Left cardiac atrium (tissue), 4 donors: ENCODE measurements at regions not wholly inside any gene's neighbourhood (a gene's known extent, or its start where the extent isn't known, plus 50 kb on each side); places are given as distances from the start of the nearest gene placed in this dataset.

Experiments used
- ATAC-seq, 2 donors: fragments of 200-7000 bp; cut with Tn5 transposase; one replicate each; pipeline ENCODE4 v1.9.1; 2020; ENCODE audit warnings: mild to moderate bottlenecking in 2 of 2, moderate library complexity in 2 of 2
- DNase-seq: peaks from one replicate; pipeline ENCODE4 v3.0.0-alpha.2; 2020
- intact Hi-C, 2 donors: fragments of 100-400 bp; cut with DNase I; formaldehyde crosslinking; loops; one replicate each; pipeline versions ENCODE4 v1.14.1 to v1.15.1; 2022 to 2023
- donor health status: DM: no; HTN: yes; CAD: no.
- donor health status: DM: no; HTN: yes; CAD: no; lungs with severe emphysema.
- donor health status: DM: yes; HTN: yes; CAD: no.
- donor health status: Dilated cardiomyopathy.

DNA sequence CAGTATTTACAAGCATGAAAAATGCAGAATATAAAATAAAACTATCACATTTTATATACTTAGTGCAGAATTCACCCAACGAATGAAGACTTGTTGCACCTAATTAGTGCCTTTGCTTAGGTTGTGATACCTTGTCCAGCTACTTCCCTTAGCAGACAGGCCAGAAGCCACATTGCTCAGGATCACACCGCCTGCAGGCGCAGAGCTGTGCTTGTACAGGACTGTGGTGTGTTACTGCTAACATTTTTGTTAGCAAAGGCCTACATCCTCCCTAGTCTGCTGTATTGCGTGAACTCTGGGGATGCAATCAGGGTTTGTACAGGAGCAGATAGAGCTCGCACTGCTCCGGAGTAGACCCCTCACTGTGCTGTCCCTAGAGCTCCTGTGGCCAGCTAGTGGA, 336.9 kb downstream of the CBLN2 start:
- ATAC-seq (no peak), DNase-seq (no peak)
- intact Hi-C loops = no loop called here

DNA sequence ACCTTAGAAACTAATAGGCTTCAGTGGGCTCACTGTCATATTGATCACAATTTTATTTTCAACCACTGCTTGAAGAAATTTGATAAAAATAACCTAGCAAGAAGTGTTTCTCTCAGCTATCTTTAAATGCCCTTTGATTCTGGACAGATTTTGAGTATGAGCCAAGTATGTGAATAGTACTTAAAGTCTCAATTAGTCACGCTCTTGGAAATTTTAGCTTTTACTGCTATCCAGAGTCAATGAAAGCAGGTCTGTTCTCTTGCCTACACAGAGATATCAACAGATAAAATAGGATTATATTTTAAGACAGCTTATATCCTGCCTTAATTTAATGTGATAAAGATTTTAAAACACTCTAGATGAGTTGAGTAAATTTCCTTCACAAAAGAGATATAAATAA, 337.3 kb downstream of the CBLN2 start:
- intact Hi-C loops = no loop called here
- no peak for DNase-seq
- ATAC-seq = no peak

DNA sequence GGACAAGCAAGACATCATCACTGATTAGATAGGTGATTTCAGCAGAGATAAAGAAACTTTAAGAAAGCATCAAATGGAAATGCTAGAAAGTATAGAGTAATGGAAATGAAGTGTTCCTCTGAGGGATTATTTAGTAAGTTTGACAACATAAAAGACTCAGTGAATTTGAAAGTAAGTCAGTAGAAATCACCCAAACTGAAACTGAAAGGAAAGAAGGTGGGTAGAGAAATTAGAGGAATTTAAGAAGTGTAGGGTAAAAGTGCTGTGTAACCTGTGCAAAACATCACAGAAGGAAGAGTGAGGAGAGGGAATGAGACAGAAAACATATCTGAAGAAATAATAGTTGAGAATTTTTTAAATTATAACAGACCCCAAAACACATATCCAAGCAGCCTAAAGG, 343.1 kb downstream of the CBLN2 start:
- DNase-seq (no peak), ATAC-seq (no peak)
- intact Hi-C loops = no loop called here

DNA sequence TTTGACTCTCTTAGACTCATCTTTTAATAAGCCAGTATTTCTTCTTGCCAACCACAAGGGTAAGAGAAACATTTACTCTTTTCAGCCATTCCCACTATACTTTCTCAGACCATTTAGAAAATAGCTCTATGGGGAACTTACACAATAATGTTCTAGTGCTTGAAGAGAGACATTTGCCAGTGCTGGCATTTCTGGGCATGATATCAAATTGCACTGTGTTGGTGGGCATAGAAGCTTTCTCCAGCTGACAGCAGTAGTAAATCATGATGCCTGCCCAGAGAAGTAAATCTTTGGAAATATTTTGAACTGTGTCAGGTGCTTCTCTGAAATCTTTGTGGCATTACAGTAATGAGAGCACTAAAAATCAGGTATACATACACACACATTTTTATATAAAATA, 346.6 kb downstream of the CBLN2 start:
- intact Hi-C loops = no loop called here
- no peak for DNase-seq
- no peak for ATAC-seq

DNA sequence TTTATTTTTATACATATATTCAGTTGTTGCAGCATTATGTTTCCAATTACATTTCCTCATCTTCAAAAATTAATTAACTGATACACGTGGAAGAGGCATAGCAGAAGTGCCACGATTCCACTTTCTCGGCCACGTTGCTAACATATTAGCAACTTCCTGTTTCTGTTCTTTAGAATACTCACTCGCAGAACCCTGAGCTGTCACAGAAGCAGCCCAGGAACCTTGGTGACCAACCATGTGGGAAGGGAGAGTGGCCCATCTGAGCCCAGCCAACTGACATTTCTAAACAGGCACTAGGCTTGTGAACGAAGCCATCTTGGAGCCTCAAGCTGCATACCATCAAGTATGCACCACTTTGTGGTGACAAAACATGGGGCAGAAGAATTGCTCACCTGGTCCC, 350.1 kb downstream of the CBLN2 start:
- intact Hi-C loops = no loop called here
- no peak for DNase-seq
- ATAC-seq = no peak

DNA sequence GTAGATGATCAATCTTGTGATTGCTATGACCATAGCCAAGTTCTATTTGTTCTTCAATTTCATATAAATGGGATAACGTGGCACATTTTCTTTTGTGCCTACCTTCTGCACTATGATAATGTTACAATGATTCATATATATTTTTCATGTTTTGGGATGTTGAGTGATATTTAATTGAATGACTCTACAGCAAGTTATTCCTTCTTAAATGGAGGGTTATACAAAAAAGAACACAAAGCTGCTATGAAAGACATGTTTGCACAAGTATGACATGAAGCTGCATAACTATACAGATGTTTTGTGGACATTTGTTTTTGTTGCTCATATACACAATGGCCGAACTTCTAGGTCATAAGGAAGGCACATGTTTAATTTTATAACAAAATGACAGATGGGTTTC, 356.2 kb downstream of the CBLN2 start:
- intact Hi-C loops = no loop called here
- no peak for DNase-seq
- no peak for ATAC-seq

DNA sequence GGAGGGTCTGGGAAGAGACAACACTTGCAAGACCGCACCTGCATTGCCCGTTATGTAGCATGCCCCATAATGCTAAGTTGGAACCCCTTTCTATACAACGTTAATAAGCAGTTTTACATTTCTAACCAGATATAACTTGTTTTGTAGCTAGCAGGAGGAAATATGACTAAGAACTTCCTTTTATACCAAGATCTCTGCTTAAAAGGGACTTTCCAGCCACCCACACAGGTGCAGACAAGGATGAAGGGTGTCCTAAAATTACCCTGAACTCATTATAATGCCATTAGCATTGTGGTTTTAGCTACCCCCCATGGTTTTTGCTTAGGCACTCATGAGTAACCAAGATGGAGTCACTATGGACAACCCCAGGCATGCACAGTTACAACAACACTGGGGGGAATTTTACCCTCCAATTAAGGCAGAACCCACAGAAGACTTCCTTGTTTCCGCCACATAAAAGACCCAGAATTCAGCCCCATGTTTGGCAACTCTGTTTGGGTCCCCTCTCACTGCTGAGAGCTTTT, 362.8 kb downstream of the CBLN2 start:
- ATAC-seq (no peak), DNase-seq (no peak)
- intact Hi-C loops = no loop called here

DNA sequence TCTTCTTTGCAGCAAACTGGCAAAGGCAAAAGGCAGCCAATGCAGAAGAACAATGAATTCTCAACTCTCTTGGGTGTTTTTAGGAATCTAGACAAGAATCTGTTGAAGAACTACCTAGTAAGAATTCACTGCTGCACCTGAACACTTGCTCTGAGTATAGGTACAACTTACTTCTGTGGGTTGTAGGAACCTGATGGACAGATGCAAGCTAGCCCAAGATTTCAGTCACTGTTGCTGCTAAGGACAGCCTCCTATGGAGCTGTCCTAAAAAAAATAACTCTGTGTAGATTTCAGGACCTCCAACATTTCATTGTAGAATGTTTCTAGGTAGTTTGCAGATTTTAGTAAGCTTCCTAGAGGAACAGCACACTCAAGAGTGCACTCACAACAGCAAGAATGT, 363.5 kb downstream of the CBLN2 start:
- intact Hi-C loops = no loop called here
- DNase-seq = no peak
- ATAC-seq = no peak

DNA sequence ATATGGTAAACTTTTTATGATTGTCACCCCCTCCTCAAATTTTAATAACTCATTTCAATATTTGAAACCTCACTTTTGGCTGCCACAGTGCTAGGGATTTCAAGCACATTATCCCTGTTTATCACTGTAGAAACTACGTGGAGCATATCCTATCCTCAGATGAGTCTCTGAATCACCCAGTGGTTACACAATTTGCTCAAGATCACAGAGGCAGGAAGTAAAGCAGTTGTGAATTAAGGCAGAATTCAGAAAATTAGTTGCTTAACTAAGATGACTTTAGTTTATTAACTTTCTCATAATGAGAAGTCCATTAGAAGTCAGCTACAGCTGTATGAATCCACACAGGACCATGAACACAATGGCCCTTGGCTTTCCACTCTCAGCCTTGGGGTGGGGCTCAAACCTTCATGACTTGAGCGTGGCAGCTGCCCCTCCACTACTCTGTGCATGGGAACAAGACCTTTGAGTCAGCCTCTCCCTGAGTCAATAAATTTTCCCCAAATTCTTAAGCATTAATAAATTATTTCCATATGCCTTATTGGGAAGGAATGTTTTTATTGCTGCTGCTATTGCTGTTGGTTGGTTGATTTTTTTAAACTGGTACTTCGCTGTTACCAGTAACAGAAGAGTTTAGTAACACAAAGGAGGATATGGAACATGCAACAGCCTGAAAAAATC, 369.0 kb downstream of the CBLN2 start:
- DNase-seq = no peak
- ATAC-seq = no peak
- intact Hi-C loops = no loop called here

DNA sequence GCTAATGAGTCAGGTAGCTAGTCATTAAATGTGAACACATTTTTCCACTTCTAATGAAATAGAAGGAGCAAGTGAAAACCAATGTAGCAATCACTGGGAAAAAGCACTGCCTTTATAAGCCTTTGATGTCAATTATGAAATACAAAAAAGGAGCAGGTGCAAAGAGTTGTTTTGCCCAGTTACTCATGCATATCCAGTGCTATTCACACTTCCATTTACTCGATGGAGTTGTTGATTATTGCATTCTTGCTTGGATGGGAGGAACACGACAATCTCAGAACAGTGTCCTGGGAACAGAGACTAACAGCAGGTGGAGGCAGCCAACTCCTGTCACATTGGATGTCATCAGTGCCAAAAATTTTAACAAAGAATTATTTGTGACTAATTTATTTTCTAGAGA, 372.5 kb downstream of the CBLN2 start:
- ATAC-seq = no peak
- DNase-seq = no peak
- intact Hi-C loops = no loop called here

DNA sequence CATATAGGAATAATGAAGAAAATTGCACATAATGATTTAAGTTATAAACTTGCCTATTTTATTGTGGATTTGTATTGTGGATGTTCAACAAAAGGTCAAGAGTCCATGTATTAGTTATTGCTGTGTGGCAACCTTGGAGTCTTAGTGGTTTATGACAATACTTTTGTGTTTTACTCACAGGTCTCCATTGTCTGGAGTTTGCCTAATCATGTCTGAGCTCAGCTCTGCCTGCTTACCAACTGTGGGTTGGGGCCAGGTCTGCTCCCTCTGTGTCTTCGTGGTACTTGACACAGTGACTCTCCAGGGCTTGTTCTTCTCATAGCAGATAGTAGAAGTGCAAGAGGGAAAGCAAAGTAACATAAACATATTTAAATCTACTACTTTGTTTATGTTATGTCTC, 382.5 kb downstream of the CBLN2 start:
- DNase-seq = no peak
- intact Hi-C loops = no loop called here
- no peak for ATAC-seq

DNA sequence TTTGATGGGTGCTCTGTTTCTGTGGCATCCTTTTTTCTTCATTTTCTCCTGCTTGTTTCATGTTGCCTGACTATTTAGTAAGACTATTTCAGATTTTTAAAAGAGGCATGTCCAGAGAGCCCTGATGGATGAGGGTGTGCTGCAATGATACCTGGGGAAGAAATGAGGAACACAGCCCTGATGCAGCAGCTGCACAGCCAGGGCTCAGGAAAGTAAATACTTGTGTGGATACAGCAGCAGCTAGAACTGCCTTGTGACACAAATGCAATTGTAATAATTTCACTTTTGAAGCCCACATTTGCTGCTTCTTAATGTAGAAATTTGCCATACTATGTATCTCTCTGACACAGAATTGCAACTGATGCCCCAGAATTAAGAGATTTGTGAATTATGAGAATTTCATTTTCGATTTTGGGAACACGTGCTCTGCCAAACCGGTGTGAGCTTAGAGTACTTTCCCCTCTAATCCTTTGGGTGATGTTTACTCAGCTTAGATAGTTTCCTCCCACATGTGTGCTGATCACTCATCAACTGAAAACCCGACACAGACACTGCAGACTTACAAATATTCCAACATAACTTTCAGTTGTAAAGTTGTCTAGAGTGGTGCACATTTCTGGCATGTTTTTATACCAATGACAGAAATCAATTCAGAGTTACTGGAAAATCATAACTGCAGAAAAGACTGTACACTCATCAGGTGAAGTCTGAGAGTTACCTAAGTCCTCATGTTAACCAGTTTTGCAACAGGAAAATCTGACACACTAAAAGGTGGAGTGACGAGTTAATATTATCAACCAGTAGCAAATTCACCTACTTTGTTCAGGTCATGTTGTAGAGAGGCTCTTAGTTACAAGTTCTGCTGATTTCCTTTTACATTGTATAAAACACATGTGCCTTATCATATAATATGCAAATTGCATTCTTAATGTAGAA, 383.4 kb downstream of the CBLN2 start:
- DNase-seq (no peak), ATAC-seq (no peak)
- intact Hi-C loops = no loop called here

DNA sequence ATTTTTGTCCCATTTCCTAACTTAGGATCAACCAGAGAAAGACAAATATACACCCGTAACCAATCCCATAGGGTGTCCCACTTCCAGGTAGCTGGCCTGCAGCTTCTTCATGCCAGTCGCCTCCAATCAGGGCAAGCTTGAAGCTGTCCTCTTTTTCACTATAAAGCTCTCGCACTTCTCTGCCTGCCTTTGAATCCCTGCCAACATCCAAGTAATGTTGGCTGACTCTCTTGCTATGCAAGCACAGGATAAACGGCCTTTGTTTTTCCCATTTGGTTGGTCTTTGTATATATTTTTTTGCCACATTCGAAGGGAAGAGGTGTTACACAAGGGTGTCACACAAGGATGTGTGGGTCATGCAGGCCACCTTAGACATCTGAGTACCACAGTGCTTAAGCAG, 388.8 kb downstream of the CBLN2 start:
- no peak for DNase-seq
- intact Hi-C loops = no loop called here
- no peak for ATAC-seq

DNA sequence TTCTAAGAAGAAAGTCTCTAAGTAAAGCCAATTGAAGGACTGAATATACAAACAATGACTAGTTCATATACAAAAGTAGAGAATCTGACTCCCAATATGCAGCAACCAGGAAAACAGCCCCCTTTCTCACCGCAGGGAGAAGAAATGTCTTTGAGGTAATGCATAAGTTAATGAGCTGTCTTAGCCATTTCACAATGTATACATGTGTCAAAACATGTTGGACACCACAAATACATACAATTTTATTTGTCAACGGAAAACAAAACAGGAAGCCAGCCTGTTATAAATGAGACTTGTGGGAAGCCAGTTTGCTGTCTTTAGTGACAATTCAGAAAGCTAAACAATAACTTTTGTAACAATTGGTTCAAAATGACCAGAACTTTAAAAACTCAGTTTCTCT, 389.2 kb downstream of the CBLN2 start:
- ATAC-seq (no peak), DNase-seq (no peak)
- intact Hi-C loops = no loop called here

DNA sequence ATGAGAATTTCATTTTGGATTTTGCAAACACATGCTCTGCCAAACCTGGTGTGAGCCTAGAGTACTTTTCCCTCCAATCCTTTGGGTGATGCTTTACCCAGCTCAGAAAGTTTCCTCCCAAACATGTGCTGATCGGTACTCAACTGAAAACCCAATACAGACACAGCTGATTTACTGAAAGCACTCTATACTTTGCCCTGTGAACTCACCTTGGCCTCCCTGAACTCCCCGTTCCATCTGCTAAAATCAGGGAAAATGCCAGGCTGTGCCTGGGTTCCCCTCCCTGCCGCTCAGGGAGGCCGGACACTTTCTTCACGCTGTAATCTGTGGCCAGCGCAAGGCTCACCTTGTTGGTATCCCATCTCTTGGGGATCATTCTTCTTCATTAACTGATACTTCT, 391.2 kb downstream of the CBLN2 start:
- ATAC-seq (no peak), DNase-seq (no peak)
- intact Hi-C loops = no loop called here

DNA sequence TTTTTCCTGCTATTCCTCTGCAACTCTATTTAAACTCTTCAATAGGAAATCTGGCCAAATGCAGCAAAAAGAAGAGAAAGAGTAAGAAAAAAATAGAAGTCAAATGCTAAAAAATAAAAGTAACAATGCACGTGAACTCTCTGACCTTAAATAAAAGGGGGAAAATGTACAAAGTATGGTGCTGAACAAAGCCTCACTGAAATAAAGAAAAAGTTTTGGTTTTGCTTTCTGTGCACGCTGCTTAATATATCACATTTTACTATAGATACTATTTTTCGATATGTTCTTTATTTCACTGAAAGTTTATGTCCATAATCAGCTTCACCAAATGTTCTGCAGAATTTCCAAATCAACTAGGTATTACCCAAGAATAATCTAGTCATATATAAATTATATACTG, 396.3 kb downstream of the CBLN2 start:
- intact Hi-C loops = no loop called here
- ATAC-seq = no peak

DNA sequence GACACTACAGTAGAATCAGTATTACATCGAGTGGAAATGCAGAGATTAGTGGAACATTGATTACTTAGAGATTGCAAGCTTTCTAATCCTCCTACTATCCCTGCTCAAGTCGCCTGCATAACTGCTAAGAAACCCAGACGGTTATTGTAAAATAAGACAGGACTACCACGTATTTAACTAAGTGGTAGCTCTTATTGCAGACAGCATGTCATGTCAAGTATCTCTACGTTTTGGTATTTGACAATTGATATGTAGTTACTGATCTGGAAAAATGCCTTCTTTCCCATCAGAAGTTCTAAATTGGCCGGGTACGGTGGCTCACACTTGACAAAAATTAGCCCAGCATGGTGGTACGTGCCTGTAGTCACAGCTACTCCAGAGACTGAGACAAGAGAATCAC, 404.1 kb downstream of the CBLN2 start:
- no peak for ATAC-seq
- no peak for DNase-seq
- intact Hi-C loops = no loop called here

More for the DNA sequence above, 396.3 kb downstream of the CBLN2 start:
- DNase-seq = no peak

DNA sequence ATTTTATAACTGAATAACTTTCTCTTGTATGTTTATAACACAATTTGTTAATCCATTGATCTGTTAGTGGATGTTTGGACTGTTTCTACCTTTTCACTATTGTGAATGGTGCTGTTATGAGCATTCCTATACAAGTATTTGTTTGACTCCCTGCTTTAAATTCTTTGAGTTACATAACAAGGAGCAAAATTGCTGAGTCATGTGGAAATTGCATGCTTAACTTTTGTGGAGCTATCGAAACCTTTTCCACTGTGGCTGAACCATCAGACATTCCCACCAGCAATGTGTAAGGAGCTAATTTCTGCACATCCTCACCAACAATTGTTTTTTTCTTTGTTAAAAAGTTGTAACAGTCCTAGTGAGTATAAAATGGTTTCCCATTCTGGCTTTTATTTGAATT, 415.5 kb downstream of the CBLN2 start:
- intact Hi-C loops = no loop called here
- DNase-seq = no peak
- no peak for ATAC-seq

DNA sequence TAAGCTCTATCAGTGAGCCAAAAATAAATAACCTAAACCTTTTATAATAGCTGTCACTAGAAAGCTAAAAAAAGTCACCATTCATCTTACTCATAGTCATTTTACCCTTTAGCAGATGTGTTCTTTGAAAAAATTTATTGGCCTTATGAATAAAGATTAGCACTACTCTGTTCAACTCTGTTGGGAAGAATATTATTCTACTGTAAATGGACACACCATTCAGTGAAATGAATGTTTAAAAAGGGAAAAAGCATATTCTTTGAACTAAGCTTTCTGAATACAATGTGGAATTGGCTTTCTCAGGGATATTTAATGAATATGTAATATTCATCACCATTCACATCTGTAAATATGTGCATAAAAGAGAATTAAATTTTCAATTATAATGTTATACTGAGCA, 422.0 kb downstream of the CBLN2 start:
- no peak for ATAC-seq
- intact Hi-C loops = no loop called here

DNA sequence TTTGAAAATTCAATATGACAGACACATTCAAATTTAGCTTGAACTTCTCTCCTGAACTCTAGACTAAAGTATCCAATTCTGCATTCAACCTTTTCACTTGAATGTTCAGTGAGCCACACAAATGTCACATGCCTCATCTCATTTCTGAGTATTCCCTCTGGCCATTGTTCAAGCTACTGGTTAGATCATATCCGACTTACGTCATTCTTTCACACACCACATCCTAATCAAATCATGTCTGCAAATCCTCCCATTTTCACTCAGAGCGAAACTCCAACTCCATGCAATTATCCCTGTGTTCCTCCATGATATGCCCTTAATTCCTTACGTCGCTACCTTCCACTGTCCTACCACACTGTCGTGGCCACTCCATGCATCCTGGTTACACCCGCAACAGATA, 425.1 kb downstream of the CBLN2 start:
- intact Hi-C loops = no loop called here
- DNase-seq (no peak), ATAC-seq (no peak)

More for the DNA sequence above, 422.0 kb downstream of the CBLN2 start:
- DNase-seq = no peak
